ENCODE measurements at regions not wholly inside any gene's neighbourhood (a gene's known extent, or its start where the extent isn't known, plus 50 kb on each side); places are given as distances from the start of the nearest gene placed in this dataset.

DNA sequence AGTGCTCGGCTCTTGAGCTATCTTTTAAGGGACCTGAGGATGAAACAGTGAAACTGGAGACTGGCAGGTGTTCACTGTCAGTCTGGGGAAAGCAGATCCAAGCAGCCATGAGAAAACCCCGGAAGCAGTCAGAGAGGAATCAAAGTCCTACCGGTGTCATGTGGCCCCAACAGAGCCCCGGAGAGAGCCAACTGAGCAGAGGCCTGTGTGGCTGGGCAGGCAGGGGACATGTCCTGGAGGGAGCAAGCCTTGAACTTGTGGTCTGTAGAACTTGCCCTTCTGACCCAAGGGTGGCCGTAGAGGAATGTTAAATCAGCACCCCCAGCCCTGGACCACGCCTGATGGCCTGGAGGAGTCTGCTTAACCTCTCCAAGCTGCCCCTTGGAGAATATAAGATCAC lies 113.7 kb upstream of the ZNF507 start (continued):
- TF ChIP-seq ZNF639 (CRISPR knock-in tag; conservative IDR thresholded peaks at IDR 0.05) (no peak), ZNF17 (CRISPR knock-in tag; IDR thresholded peaks at IDR 0.05) (no peak), GABPA (IDR thresholded peaks at IDR 0.05; ENCODE audit: low read depth, low read length) (peak; percentile 35), GABPA (CRISPR knock-in tag; IDR thresholded peaks at IDR 0.05; ENCODE audit: low read depth) (peak; percentile 60), ZBTB42 (CRISPR knock-in tag; IDR thresholded peaks at IDR 0.05) (no peak), PAWR (CRISPR knock-in tag; IDR thresholded peaks at IDR 0.05; ENCODE audit: borderline replicate concordance) (no peak), E2F1 (CRISPR knock-in tag; IDR thresholded peaks at IDR 0.05) (no peak), NR2C2 (CRISPR knock-in tag; IDR thresholded peaks at IDR 0.05; ENCODE audit: borderline replicate concordance) (peak; percentile 79)

DNA sequence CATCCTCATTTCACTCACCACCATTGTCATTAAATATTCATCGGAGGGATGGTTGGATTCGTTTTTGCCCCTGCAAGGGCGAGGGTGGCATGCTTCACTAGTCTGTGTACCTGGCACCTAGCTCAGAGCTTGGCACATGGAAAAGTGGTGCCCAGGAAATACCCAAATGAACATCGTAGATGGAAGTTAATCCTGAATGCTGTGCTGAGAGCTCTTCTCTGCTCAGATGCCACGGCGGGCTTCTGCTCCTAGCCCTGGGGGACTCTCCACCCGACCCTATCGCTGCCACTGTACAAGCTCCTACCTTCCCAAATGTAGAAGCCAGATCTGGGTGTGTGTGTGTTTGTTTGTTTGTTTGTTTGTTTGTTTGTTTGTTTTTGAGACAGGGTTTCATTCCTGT lies 113.0 kb upstream of the ZNF507 start:
- Histone ChIP-seq H3K27me3 (ENCODE audit: control insufficient read depth in 1 of 2, insufficient read depth in 2 of 2, low read length in 2 of 2) (peaks cover 0 to 16% of the 10 kb centered on the region in 2 experiments; a peak in 2 of 5 replicates), H3K4me1 (ENCODE audit: insufficient read depth, low read length) (no peaks in the 10 kb centered on the region), H3K9ac (ENCODE audit: insufficient read depth, low read depth, low read length) (no peak overlapping the region), H2AFZ (ENCODE audit: low read length) (no peak overlapping the region), H3K36me3 (replicated peaks in 1 of 2; ENCODE audit: control insufficient read depth in 1 of 2, insufficient read depth in 2 of 2, low read length in 2 of 2) (no peaks in the 10 kb centered on the region), H3K4me2 (ENCODE audit: low read depth, low read length) (no peak overlapping the region), H3K4me3 (replicated peaks in 1 of 3; ENCODE audit: insufficient read depth in 1 of 3, low read depth in 2 of 3, low read length in 3 of 3) (no peak overlapping the region), H3K27ac (ENCODE audit: extremely low read length, insufficient read depth, low read length) (no peak overlapping the region), H3K79me2 (ENCODE audit: insufficient read depth, low read length) (no peaks in the 10 kb centered on the region), H4K20me1 (ENCODE audit: insufficient read depth, low read length) (no peaks in the 10 kb centered on the region), H3K9me3 (ENCODE audit: low read length) (no peaks in the 10 kb centered on the region)
- ATAC-seq (no peak), FAIRE-seq (no peak), DNase-seq (ENCODE audit: low spot score) (no peak)
- intact Hi-C loops (cut with micrococcal nuclease; ENCODE audit: unreplicated experiment) = no loop called here
- 40% methylated on average over 4 of the region's 8 CpGs for WGBS (ENCODE audit: low lambda C conversion rate)
- CTCF ChIA-PET (ENCODE audit: low intra/inter-chr PET ratio, low total read pairs) = no interaction called here
- no TSS peak for BruUV-seq (replicated peaks)
- TF ChIP-seq KMT2B (CRISPR knock-in tag; IDR thresholded peaks at IDR 0.05) (no peak), ZNF605 (CRISPR knock-in tag; IDR thresholded peaks at IDR 0.05) (no peak), ZNF24 (IDR thresholded peaks at IDR 0.05) (no peak), ZSCAN30 (CRISPR knock-in tag; IDR thresholded peaks at IDR 0.05) (no peak), EEA1 (CRISPR knock-in tag; IDR thresholded peaks at IDR 0.05; ENCODE audit: borderline replicate concordance) (no peak), SRSF4 (IDR thresholded peaks at IDR 0.05; ENCODE audit: low read depth, low read length, poor library complexity, severe bottlenecking) (no peak), ELF4 (CRISPR knock-in tag; IDR thresholded peaks at IDR 0.05; ENCODE audit: borderline replicate concordance) (no peak), ZNF564 (CRISPR knock-in tag; IDR thresholded peaks at IDR 0.05) (no peak), FOXM1 (CRISPR knock-in tag; IDR thresholded peaks at IDR 0.05) (no peak), BRF2 (CRISPR knock-in tag; IDR thresholded peaks at IDR 0.05) (no peak)
- TF ChIP-seq, protein P1, sequence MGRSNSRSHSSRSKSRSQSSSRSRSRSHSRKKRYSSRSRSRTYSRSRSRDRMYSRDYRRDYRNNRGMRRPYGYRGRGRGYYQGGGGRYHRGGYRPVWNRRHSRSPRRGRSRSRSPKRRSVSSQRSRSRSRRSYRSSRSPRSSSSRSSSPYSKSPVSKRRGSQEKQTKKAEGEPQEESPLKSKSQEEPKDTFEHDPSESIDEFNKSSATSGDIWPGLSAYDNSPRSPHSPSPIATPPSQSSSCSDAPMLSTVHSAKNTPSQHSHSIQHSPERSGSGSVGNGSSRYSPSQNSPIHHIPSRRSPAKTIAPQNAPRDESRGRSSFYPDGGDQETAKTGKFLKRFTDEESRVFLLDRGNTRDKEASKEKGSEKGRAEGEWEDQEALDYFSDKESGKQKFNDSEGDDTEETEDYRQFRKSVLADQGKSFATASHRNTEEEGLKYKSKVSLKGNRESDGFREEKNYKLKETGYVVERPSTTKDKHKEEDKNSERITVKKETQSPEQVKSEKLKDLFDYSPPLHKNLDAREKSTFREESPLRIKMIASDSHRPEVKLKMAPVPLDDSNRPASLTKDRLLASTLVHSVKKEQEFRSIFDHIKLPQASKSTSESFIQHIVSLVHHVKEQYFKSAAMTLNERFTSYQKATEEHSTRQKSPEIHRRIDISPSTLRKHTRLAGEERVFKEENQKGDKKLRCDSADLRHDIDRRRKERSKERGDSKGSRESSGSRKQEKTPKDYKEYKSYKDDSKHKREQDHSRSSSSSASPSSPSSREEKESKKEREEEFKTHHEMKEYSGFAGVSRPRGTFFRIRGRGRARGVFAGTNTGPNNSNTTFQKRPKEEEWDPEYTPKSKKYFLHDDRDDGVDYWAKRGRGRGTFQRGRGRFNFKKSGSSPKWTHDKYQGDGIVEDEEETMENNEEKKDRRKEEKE (IDR thresholded peaks at IDR 0.05) = no peak
- in situ Hi-C loops (cut with HindIII; ENCODE audit: extremely low pct_ligation_motif_present, low pct_unique_long_range_greater_than_20kb) = no loop called here
- POLR2A ChIA-PET = no interaction called here

Data from HepG2 (cell line).